NCI-H748 treated with DMSO at 0.1 percent for 48 hours (cell line): ENCODE measurements at regions not wholly inside any gene's neighbourhood (a gene's known extent, or its start where the extent isn't known, plus 50 kb on each side); places are given as distances from the start of the nearest gene placed in this dataset.
"Not testable (repeated sequence)": the region's sequence is repeated elsewhere in the genome, so short reads cannot be mapped to it uniquely, and the experiment has no call there.

Source experiments
- DNase-seq: peaks from one replicate; lab custom pipeline; 2025; lab: John Stamatoyannopoulos, UW

GRCh38 chr2:36302911-36303310 is 52.7 kb upstream of the CRIM1 start:
- no peak for DNase-seq

- no peak for DNase-seq
Observed at GRCh38 chr2:36301843-36302242, 53.7 kb upstream of the CRIM1 start.

- DNase-seq: no peak
Observed at GRCh38 chr2:36300697-36301096, 54.9 kb upstream of the CRIM1 start.

GRCh38 chr2:36296798-36297197 is 58.8 kb upstream of the CRIM1 start:
- DNase-seq: no peak

- DNase-seq: no peak
Observed at GRCh38 chr2:36294316-36294721, 61.3 kb upstream of the CRIM1 start.

- no peak for DNase-seq
Observed at GRCh38 chr2:36290306-36290856, 65.2 kb upstream of the CRIM1 start.

- DNase-seq: no peak
Observed at GRCh38 chr2:36289731-36290130, 65.8 kb upstream of the CRIM1 start.

- DNase-seq: no peak
Observed at GRCh38 chr2:36287363-36288275, 68.0 kb upstream of the CRIM1 start.

- DNase-seq: not testable (repeated sequence)
Observed at GRCh38 chr2:36279506-36279905, 76.1 kb upstream of the CRIM1 start.

GRCh38 chr2:36277881-36278523 is 77.6 kb upstream of the CRIM1 start:
- no peak for DNase-seq

GRCh38 chr2:36277146-36277808 is 78.3 kb upstream of the CRIM1 start:
- DNase-seq: no peak

- no peak for DNase-seq
Observed at GRCh38 chr2:36271266-36271665, 84.3 kb upstream of the CRIM1 start.

GRCh38 chr2:36270758-36271157 is 84.8 kb upstream of the CRIM1 start:
- DNase-seq: no peak

GRCh38 chr2:36267194-36267593 is 88.4 kb upstream of the CRIM1 start:
- DNase-seq: no peak

GRCh38 chr2:36266536-36267121 is 88.9 kb upstream of the CRIM1 start:
- no peak for DNase-seq

- no peak for DNase-seq
Observed at GRCh38 chr2:36262581-36262980, 93.0 kb upstream of the CRIM1 start.

- no peak for DNase-seq
Observed at GRCh38 chr2:36255863-36256262, 99.7 kb upstream of the CRIM1 start.

GRCh38 chr2:36253086-36253485 is 102.5 kb upstream of the CRIM1 start:
- DNase-seq: no peak

- DNase-seq: no peak
Observed at GRCh38 chr2:36246320-36246990, 109.1 kb upstream of the CRIM1 start.

GRCh38 chr2:36245651-36246050 is 109.9 kb upstream of the CRIM1 start:
- no peak for DNase-seq

GRCh38 chr2:36238106-36238505 is 117.5 kb upstream of the CRIM1 start:
- DNase-seq: no peak

- no peak for DNase-seq
Observed at GRCh38 chr2:36235882-36236281, 119.7 kb upstream of the CRIM1 start.
